DMS114 treated with DMSO at 0.1 percent for 48 hours (cell line): ENCODE measurements at regions not wholly inside any gene's neighbourhood (a gene's known extent, or its start where the extent isn't known, plus 50 kb on each side); places are given as distances from the start of the nearest gene placed in this dataset.

ENCODE experiments used
- DNase-seq: peaks from one replicate; lab custom pipeline; 2025; ENCODE audit not compliant: unreplicated experiment; lab: John Stamatoyannopoulos, UW

GRCh38 chr15:70355275-70355795 lies 257.6 kb upstream of the TLE3 start:
- DNase-seq, result no peak

GRCh38 chr15:70354346-70354905 lies 256.7 kb upstream of the TLE3 start:
- no peak for DNase-seq

GRCh38 chr15:70353606-70354345 lies 256.1 kb upstream of the TLE3 start:
- DNase-seq, result no peak

- no peak for DNase-seq
Measured at GRCh38 chr15:70351941-70352774, 254.4 kb upstream of the TLE3 start.

- no peak for DNase-seq
Measured at GRCh38 chr15:70351391-70351790, 253.7 kb upstream of the TLE3 start.

GRCh38 chr15:70348581-70349344 lies 251.0 kb upstream of the TLE3 start:
- no peak for DNase-seq

- DNase-seq, result no peak
Measured at GRCh38 chr15:70348226-70348543, 250.5 kb upstream of the TLE3 start.

GRCh38 chr15:70347321-70348225 lies 249.9 kb upstream of the TLE3 start:
- DNase-seq, result no peak

GRCh38 chr15:70345251-70346019 lies 247.7 kb upstream of the TLE3 start:
- DNase-seq, result no peak

GRCh38 chr15:70344666-70345065 lies 246.9 kb upstream of the TLE3 start:
- no peak for DNase-seq

- DNase-seq, result no peak
Measured at GRCh38 chr15:70343961-70344621, 246.4 kb upstream of the TLE3 start.

- no peak for DNase-seq
Measured at GRCh38 chr15:70342554-70343548, 245.1 kb upstream of the TLE3 start.

GRCh38 chr15:70342141-70342540 lies 244.4 kb upstream of the TLE3 start:
- no peak for DNase-seq

GRCh38 chr15:70341566-70341965 lies 243.8 kb upstream of the TLE3 start:
- DNase-seq, result no peak

- no peak for DNase-seq
Measured at GRCh38 chr15:70340494-70340870, 242.8 kb upstream of the TLE3 start.

- no peak for DNase-seq
Measured at GRCh38 chr15:70339571-70340493, 242.1 kb upstream of the TLE3 start.
